EH (cell line): ENCODE measurements at regions not wholly inside any gene's neighbourhood (a gene's known extent, or its start where the extent isn't known, plus 50 kb on each side); places are given as distances from the start of the nearest gene placed in this dataset.

ENCODE experiments used
- DNase-seq: peaks from one replicate; pipeline ENCODE4 v3.0.0-alpha.2; 2015; ENCODE audit warnings: low read depth

DNA sequence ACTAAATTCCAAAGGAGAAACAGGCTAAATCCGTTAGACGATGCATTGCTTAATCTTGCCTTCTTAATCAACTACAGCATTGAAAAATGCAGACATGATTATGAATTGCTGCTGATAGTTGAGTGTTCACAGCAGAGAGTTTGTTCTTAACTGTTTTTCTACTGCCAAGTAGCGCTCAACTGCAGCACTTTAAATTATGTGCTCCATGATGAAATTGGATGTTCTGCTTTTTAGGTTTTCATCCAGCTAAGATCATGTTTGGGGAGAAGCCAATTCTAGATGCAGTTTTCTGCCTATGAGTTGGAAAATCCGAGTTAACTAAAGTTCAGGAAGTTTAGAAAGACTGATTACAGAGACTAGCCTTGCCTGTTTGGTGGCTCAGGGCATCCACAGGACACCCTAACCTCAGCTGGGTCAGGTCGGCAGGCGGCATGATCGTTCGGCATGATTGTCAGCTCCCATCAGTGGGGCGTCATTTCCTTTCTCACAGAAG is 119.4 kb upstream of the PIEZO2 start:
- peak; percentile 7 for DNase-seq

DNA sequence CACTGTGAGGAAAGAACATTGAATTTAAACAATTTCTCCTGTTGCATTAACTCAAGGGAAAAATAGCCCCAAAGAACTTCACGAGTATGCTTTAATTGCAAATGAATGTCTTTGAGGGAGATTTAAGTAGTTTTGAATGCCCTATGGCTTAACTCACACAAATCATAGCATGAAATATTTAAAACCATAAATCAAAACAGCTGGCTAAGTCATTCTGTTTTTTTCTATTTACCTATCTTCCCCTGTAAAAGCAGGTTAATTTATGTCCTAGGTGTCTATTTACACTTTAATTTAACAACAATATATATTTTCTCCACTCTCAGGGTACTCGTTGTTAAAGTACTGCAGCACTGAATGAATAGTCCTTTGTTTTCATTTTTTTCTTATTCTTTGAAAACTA is 118.8 kb upstream of the PIEZO2 start:
- DNase-seq: no peak

DNA sequence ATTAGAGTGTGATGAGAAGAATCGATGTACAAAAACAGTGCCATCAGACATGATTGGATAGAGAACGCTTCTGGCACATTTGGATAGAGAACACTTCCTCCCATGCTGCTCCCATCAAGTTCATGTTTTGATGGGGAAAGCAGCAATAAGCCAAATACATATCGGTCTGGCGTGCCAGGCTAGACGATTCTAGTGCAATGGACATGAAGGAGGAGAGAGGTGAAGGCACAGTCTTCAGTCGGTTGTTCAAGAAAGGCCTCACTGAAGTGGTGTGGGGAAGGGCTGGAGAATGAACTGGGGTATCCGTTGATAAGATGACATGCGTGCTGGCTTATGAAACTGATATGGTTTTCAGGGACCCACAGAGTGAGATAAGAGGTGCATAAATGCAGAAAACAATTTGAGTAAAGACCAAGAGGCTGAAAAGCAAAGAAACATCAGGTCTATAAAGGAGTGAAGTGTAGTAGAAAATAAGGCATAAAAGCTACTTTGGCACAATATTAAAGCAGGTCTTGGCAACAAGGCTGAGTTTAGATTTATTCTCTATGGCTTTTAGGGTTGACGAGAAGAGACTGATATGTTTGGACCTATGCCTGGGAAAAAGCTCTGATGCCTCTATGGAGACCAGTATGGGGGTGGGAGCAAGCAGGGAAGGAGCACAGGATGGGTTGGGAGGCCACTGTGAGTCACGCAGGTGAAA is 117.6 kb upstream of the PIEZO2 start:
- DNase-seq: no peak

DNA sequence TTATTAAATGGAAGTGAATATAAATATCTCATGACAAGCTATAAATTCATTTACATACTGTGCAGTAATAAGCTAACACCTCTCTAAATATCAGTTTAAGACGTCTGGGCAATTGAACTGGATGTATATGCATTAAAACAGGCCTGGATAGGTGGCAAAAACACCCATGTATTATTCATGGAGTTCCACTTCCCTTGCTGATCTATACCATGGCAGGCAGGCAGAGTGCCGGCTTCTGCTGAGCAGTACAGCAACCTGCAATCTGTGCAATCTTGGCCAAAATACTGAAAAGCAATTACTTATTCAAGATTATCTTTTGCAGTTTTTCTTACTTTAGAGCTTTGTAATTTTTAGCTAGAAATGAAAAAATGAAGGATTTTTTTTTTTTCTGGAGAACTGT is 112.1 kb upstream of the PIEZO2 start:
- DNase-seq: no peak

DNA sequence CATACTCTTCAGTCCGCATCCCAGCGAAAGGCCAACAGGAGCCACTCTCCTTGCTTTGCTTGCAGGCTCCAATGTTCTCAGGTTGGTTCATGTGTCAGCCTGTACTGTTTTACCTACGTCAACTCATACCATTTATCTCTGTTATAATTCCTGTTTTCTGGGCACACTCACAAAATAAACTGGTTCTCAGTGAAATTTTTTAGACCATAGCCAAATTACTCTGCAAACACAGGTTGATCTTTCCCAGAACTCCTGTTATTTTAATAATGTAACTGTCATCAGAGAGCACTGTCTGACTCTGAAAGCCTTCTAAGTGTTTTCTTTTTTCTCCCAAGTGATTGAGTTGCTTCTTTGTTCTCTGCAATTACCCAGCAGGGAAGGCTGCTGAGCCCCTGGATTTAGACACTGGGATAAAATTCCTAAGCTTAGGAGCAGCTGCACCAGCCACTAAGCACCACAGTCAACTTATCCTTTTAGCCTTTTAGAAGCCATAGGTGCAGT is 111.6 kb upstream of the PIEZO2 start:
- no peak for DNase-seq

DNA sequence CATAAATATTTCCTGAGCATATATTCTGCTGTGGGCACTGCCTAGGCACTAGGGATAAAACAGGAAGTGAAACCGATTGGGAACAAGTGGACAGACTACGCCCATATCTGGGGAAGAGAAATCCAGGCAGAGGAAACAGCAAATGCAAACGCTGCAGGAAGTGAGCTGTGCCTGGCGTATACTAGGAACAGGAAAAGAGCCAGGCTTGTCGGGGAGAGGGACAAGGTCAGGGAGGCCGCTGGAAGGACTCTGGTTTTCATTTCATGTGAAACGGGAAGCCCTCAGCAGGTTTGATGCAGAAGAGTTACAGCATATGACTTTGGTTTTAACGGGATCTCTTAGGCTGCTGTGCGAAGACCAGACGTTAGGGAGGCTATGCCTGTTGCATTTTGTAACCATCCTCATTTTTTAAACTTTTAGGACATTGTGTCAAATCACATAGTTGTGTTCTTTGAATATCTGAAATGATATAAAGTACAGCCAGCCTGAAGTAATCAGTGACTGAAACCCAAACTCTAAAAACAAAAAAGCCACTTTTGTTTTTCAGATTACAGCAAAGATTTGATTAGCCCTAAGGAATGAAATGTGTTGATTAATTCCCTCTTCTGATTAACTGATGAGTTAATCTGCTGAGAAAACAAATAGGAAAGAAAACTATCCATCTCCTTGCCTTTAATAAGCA is 110.2 kb upstream of the PIEZO2 start:
- DNase-seq: peak; percentile 16

DNA sequence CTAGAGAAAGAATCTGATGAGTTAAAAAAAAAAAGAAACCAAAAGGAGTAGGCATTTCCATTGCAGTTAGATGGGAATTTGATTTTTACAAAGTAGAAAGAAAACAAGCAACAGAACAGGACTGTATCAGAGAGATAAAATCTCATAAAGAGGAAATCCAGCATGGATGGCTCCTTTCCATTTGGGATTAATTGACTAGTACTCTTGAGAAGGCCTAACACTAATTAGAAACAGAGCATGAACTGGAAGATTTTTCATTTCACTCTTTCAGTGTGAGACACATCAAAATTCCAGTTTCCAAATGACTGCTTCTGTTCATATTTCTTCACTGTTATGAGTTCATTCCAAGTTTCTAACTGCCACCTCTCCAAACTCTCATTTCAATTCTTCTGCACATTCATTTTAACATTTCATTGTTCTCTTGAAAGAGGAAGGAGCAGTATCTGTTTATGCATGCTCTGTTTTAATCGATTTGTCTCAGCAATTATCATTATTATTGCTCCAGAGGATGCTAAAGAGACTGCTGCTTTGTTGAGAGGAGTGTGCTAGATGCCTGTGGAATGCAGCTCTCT is 108.8 kb upstream of the PIEZO2 start:
- peak; percentile 9 for DNase-seq

DNA sequence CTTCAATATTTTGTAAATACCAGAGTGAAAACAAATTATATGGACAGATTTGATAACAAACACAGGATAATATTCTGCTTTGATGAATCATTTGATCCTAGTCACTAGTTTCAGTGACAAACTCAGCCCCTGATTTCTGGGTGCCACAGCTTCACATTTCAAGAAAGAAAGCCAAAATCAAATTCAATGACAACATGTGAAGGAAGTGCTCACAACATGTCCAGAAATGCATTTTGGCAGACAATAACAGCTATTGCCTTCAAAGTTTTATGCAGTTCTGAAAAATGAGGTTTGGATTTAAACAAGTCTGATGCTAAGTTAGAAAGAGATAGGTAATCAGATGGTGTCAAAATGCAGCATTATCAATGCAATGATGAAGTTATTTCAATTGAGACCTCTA is 106.9 kb upstream of the PIEZO2 start:
- no peak for DNase-seq

DNA sequence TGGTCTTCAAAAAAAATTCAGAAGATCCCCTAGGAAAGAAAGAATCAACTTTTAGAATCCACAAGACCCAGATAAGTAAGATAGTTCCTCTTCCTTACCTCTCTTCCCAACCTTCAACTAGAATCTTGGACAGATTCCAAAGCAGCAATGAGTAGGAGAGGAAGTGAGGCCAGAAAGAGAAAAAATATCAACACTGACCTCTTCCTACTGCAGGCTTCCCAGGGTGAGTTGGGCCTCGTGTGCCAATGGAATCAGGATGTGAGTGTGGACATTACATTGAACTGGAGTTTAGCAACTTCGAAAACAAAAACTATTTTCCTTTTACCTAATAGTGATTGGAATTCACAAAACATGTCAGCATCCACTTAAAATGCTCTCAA is 102.5 kb upstream of the PIEZO2 start:
- no peak for DNase-seq

DNA sequence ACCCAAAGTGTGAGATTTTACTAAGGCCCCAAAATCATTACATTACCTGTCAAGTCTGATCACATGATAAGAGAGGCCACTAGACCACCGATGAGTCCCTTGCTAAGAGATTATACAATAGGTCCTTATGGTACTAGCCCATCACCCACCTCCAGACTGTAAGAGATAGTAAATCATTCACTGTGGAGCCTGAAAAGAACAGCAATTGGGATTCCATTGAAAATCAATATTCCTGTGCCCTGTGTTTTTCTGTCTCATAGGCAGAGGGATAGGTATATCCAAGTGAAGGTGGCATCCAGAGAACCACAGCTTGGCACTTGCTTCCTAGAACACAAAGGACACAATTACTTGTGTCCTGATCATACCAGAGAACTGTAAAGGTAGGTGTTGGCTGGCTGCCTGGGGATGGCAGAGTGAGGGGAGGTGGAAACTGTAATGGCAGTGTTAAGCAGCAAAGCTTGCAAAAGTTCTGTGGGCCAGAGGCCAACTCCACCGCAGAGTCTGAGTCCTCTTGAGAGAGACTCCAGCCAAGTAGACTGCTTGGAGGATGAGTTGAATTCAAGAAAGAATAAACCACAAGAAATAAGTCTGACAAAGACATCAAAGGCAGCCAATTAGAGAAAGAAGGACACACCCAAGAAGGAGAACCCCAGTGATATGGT is 102.0 kb upstream of the PIEZO2 start:
- DNase-seq: no peak

DNA sequence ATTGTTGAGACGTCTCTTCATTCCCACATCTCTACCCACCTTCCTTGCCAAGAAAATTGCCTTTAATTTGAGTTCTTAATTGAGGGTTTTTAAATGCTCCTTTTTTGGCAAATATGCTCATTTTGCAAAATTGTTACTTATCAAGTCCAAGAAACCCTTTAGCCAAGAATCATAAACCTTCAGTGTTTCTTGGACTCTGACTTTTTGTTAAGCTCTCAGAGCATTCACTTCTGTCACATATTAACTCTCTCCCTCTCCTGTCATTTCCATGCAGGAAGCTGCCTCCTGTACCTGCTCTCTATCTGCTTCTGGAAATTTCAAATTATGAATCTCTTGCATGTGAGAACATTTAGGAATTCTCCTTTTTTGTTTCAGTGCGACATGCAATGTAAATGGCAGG is 100.0 kb upstream of the PIEZO2 start:
- DNase-seq: no peak

DNA sequence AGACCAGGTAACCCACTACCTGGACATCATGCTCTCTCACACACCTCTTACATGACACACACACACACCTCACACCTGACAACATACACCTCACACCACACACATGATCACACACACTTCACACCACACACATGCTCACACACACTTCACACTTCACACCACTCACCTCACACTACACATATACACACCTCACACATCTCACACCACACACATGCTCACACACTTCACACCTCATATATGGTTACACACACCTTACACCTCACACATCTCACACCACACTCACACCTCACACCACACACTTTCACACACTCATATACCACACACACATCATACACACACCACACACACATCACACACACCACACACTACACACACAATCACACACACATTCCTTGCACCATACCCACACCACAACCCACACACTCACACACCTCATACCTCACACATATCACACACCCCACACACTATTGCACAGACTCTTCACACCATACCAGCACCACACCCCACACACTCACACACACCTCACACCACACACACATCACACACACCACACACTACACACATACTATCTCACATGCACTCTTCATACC is 98.1 kb upstream of the PIEZO2 start:
- DNase-seq: no peak

DNA sequence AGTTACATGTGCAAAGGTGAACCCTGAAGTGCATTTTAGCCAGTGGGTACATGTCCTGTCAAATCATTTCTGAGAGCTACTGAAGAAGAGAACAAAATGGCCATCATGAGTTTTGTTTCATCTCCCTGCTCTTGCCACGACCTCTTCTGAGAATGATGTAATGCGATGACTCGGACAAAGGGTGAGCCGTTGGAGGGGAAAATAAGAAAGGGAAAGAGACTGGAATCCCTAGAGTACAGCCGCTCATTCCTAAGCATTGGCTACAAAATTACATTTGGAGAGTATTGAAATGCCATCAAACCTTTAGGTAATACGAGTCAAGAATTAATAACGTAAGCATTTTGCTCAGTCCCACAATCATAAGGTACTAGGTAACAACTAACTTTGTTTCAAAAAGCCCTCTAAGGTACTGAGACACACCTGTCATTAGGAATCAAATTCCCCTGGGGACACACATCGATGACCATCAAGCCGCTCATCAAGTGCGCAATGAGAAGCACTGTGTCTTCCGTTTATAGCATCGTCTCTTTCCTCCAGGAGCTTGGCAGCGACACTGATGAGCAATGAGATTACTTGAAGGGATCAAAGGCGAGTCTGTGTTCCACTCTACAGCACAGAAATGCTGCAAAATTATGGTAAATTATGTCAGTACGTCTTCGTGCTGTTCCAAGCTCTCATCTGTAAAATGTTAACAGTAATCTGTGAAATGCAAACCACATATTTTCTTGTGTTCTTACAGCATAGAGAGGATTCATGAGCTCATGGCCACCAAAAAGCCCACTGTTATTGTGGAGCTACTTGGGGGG is 97.3 kb upstream of the PIEZO2 start:
- peak; percentile 41 for DNase-seq

DNA sequence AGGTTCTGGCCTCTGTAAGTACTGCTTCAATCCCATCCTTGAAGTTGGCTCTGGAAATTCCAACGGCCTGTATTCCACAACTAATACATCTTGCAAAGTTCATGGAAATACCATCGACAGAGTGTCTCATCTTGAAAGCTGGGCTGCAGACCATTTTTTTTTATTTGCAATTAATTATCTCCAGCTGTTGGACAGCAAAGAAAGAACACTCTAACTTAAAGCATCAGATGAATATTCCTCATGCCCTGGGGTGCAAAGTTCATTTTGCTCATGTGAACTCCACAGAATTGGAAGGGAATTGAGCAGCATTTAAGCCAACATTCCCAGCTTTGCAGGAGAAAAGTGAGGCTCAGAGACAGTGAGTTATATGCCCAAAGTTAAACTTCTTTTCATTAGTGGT is 96.5 kb upstream of the PIEZO2 start:
- peak; percentile 45 for DNase-seq

DNA sequence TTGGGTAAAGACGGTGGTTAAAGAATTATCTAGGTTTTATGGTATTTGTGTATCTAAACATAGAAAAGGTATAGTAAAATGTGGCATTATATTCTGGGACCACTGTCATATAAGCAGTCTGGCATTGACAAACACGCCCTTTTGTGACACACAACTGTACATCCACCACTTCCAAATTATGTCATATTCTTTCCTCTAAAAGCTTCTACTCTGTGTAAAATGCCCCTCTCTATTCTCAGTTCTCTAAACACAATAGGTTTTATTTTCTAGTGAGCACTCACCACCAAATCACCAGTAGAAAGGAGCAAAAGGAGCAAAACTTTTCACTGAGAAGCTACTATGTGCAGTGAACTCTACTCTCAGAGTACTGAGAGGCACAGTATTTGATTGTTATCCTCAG is 88.1 kb upstream of the PIEZO2 start:
- no peak for DNase-seq

DNA sequence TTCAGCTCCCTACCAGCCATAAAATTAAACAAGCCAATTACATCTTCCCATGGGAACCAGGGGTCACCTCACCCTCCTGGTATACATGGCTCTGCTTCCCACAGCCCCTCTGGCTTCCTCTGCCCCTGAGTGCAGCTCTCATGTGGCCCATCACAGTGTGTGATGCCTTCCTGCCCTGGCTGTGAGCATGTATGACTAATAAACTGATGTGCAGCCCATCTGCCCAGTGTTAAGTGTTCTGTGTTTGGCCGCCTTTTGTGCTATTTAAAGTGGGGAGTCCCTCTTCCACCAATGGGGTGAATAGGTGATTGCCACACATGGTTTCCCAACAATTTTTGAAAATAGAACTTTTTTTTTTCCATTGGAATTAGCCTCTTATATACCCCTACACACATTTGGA is 87.7 kb upstream of the PIEZO2 start:
- no peak for DNase-seq

DNA sequence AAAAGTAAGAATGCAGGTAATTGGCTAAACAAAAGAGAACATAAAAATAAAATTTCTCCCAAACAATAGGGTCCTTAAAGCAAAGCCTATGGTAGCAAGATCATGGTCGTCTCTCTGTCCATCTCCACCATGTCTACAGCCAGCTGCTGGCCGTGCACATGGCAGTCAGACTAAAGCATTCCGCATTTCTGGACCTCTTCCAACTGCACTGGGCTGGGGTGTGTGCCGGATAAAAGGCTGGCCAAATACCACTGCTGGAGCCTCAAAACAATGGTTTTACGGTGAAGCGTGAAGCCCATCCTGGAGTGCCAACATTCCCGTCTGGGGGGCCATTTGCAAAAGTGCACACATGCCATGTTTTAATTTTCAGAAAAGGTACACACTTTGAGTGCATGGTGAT is 74.8 kb upstream of the PIEZO2 start:
- no peak for DNase-seq

DNA sequence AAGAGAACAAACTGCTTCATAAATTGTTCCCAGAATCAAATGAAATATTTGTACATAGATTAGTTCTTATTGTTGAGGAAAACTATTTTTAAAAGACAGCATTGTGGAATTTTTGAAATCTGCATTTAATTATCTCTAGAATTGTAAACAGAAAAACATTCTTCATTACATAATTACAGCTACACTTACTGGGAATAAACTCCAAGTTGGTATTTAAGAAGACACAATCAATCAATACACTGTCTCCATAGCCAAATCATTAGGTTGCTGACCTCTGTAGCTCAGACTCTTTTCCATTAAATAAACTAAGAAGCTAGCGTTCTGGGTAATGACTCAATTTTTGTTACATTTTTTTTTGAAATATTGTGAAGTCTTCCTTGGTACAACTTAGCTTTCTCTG is 70.2 kb upstream of the PIEZO2 start:
- DNase-seq: no peak

DNA sequence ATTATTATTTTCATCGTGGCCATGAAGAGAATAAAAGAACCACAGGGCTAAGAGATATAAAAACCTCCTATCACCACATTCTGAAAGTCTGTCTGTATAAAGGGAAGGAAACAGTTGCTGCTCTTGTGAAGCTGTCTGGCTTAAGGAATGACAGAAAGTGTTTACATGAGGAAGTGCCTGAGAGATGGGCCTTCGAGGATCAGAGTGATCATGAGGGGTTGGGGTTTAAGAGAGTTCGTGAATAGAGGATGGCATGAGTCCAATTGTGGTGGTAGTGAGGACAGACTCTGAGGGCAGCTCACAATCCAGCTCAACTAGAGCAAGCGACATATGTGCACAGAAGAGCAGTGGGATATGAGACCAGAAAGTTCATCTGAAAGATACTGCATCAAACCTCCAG is 65.8 kb upstream of the PIEZO2 start:
- DNase-seq: no peak

DNA sequence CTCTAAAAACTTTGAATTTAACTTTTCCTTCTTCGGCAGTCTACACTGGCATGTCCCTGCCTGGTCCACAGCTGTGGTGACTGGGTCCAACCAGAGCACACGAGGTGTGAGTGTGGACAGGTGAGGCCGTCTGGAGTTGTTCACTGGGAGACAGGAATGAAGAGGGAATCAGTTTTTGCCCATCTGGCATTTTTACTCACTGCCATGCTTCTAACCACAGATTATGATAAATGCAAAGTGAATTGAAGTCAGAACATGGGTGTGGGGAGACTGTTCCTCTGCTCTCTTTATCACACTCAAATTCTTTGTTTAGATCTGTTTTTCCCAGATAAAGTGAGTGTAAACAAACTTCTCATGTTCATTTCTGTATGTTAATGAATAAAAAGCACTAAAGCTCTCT is 54.7 kb upstream of the PIEZO2 start:
- DNase-seq: no peak

DNA sequence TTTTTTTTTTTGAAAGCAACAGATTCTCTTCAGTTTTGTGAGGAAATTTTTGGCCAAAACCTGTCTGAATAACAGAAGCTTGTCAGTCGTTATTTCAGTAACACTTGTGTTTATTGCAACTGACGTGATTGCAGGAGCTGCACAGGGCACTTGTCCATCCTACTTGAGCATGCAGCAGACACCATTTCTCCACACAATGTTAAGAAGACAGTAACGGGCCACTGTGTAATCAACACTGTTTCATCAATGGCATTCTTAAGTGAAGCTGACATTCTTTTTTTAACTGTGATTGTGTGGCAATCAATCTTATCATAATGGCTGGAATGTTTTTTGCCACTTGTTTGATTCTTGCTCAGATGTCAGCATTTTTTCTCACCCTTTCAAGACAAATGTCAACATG is 50.1 kb upstream of the PIEZO2 start:
- DNase-seq: no peak
